ENCODE measurements at regions not wholly inside any gene's neighbourhood (a gene's known extent, or its start where the extent isn't known, plus 50 kb on each side); places are given as distances from the start of the nearest gene placed in this dataset.

DNA sequence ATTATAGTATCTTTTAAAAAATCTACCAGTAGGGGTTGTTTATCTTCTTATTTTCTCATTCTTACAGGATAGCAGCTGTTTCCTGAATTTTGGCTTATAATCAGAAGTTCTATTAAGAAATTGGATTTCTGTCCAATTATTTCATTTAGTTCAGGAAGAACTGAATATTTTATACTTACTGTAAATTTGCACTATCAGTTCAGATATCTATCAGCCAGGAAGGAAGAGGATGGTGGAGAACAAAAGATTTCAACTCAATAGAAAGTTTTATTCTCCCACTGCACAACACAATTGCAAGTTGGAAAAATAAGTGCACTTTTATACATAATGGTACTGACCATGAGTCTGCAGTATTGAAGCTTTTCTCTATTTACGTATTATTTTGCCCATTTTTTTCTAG lies 400.9 kb downstream of the PLOD2 start:
- TF ChIP-seq, protein P1, sequence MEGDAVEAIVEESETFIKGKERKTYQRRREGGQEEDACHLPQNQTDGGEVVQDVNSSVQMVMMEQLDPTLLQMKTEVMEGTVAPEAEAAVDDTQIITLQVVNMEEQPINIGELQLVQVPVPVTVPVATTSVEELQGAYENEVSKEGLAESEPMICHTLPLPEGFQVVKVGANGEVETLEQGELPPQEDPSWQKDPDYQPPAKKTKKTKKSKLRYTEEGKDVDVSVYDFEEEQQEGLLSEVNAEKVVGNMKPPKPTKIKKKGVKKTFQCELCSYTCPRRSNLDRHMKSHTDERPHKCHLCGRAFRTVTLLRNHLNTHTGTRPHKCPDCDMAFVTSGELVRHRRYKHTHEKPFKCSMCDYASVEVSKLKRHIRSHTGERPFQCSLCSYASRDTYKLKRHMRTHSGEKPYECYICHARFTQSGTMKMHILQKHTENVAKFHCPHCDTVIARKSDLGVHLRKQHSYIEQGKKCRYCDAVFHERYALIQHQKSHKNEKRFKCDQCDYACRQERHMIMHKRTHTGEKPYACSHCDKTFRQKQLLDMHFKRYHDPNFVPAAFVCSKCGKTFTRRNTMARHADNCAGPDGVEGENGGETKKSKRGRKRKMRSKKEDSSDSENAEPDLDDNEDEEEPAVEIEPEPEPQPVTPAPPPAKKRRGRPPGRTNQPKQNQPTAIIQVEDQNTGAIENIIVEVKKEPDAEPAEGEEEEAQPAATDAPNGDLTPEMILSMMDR (IDR thresholded peaks at IDR 0.05), result no peak
- TF ChIP-seq POLR2A (IDR thresholded peaks at IDR 0.05) (no peak), POLR2AphosphoS5 (IDR thresholded peaks at IDR 0.05) (no peak)
